ENCODE measurements at regions not wholly inside any gene's neighbourhood (a gene's known extent, or its start where the extent isn't known, plus 50 kb on each side); places are given as distances from the start of the nearest gene placed in this dataset.
A peak's percentile ranks its signal among the peaks of the same experiment; 100 is the strongest.
"Not testable (repeated sequence)": the region's sequence is repeated elsewhere in the genome, so short reads cannot be mapped to it uniquely, and the experiment has no call there.

DNA sequence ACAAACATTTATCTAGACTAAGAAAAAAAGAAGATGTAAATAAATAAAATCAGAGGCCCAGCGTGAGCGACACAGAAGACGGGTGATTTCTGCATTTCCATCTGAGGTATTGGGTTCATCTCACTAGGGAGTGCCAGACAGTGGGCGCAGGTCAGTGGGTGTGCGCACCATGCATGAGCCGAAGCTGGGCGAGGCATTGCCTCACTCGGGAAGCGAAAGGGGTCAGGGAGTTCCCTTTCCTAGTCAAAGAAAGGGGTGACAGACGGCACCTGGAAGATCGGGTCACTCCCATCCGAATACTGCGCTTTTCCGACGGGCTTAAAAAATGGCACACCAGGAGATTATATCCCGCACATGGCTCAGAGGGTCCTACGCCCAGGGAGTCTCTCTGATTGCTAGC, 79.5 kb upstream of the ABCD2 start:
- not testable (repeated sequence) for DNase-seq (ENCODE audit: low read depth, low spot score); H3K4me1 Mint-ChIP-seq; H3K27ac Mint-ChIP-seq (ENCODE audit: unreplicated experiment); H3K27me3 Mint-ChIP-seq (ENCODE audit: low read depth); H3K4me3 Mint-ChIP-seq; H3K36me3 Mint-ChIP-seq (ENCODE audit: low read depth)
- H3K9me3 Mint-ChIP-seq = peaks cover 13% of the 10 kb centered on the region

DNA sequence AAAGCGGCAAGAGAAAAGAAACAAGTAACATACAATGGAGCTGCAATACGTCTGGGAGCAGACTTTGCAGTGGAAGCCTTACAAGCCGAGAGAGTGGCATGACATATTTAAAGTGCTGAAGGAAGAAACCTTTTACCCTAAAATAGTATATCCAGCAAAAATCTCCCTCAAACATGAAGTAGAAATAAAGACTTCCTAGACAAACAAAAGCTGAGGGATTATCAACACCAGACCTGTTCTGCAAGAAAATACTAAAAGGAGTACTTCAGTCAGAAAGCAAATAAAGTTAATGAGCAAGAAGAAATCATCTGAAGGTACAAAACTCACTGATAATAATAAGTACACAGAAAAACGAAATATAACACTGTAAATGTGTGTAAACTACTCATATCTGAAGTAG, 77.5 kb upstream of the ABCD2 start:
- Mint-ChIP-seq H3K27me3 (ENCODE audit: low read depth) (no peaks in the 10 kb centered on the region), H3K36me3 (ENCODE audit: low read depth) (no peaks in the 10 kb centered on the region), H3K4me3 (no peak overlapping the region), H3K4me1 (no peaks in the 10 kb centered on the region), H3K27ac (ENCODE audit: unreplicated experiment) (no peak overlapping the region), H3K9me3 (peaks cover 13% of the 10 kb centered on the region)
- DNase-seq (ENCODE audit: low read depth, low spot score) = no peak
- TF ChIP-seq, protein P1, sequence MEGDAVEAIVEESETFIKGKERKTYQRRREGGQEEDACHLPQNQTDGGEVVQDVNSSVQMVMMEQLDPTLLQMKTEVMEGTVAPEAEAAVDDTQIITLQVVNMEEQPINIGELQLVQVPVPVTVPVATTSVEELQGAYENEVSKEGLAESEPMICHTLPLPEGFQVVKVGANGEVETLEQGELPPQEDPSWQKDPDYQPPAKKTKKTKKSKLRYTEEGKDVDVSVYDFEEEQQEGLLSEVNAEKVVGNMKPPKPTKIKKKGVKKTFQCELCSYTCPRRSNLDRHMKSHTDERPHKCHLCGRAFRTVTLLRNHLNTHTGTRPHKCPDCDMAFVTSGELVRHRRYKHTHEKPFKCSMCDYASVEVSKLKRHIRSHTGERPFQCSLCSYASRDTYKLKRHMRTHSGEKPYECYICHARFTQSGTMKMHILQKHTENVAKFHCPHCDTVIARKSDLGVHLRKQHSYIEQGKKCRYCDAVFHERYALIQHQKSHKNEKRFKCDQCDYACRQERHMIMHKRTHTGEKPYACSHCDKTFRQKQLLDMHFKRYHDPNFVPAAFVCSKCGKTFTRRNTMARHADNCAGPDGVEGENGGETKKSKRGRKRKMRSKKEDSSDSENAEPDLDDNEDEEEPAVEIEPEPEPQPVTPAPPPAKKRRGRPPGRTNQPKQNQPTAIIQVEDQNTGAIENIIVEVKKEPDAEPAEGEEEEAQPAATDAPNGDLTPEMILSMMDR (conservative IDR thresholded peaks at IDR 0.05) = no peak

DNA sequence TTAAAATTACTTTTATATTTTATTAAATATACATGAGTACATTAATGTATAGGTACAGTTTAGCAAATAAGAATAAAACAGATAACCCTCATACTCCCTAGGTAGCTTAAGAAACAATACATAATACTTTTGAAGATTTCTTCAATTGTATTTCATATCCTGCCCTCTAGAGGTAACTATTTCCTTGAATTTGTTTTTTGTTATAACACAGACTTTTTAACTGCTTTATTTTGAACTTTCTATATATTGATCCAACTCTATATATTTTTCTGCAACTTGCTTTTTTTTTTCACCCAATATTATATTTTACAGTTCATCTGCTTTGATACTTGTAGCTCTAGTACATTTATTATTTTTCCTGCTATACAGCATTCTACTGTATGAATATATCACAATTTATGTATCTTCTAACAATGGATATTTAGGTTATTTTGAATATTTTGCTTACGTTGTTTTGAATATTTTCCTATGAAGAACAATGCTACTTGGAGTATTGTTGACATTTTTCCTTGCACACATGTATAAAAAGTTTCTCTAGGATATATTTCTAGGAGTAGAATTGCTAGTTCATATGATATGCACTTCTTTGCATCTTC, 72.8 kb upstream of the ABCD2 start:
- TF ChIP-seq, protein P1 (conservative IDR thresholded peaks at IDR 0.05) = peak; percentile 68
- Mint-ChIP-seq H3K4me1 (no peaks in the 10 kb centered on the region), H3K36me3 (ENCODE audit: low read depth) (no peaks in the 10 kb centered on the region), H3K4me3 (no peak overlapping the region), H3K9me3 (peaks cover 8% of the 10 kb centered on the region), H3K27ac (ENCODE audit: unreplicated experiment) (no peak overlapping the region), H3K27me3 (ENCODE audit: low read depth) (no peaks in the 10 kb centered on the region)
- DNase-seq (ENCODE audit: low read depth, low spot score) = no peak

DNA sequence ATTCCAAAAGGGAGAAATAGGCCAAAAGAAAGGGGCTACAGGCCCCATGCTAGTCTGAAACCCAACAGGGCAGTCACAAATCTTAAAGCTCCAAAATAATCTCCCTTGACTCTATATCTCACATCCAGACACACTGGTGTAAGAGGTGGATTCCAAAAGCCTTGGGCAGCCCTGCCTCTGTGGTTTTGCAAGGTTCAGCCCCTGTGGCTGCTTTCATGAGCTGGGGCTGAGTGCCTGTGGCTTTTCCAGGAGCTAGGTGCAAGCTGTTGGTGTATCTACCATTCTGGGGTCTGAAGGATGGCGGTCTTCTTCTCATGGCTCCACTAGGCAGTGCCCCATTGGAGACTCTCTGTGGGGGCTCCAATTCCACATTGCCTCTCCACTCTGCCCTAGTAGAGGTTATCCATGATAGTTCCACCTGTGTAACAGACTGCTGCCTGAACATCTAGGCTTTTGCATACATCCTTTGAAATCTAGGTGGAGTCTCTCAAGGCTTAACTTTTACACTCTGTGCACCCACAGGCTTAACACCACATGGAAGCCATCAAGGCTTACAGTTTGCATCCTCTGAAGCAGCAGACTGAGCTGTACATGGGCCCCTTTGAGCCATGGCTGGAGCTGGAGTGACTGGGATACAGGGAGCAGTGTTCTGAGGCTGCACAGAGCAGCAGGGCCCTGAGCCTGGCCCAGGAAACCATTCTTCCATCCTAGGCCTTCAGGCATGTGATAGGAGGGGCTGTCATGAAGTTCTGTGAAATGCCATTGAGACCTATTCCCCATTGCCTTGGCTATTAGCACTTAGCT, 66.5 kb upstream of the ABCD2 start:
- H3K27me3 Mint-ChIP-seq (ENCODE audit: low read depth) = no peaks in the 10 kb centered on the region
- H3K4me1 Mint-ChIP-seq = no peaks in the 10 kb centered on the region
- H3K36me3 Mint-ChIP-seq (ENCODE audit: low read depth) = no peaks in the 10 kb centered on the region
- H3K4me3 Mint-ChIP-seq = no peak overlapping the region
- DNase-seq (ENCODE audit: low read depth, low spot score) = no peak
- no peak overlapping the region for H3K27ac Mint-ChIP-seq (ENCODE audit: unreplicated experiment)
- H3K9me3 Mint-ChIP-seq = no peaks in the 10 kb centered on the region
- TF ChIP-seq, protein P1 (conservative IDR thresholded peaks at IDR 0.05) = no peak

DNA sequence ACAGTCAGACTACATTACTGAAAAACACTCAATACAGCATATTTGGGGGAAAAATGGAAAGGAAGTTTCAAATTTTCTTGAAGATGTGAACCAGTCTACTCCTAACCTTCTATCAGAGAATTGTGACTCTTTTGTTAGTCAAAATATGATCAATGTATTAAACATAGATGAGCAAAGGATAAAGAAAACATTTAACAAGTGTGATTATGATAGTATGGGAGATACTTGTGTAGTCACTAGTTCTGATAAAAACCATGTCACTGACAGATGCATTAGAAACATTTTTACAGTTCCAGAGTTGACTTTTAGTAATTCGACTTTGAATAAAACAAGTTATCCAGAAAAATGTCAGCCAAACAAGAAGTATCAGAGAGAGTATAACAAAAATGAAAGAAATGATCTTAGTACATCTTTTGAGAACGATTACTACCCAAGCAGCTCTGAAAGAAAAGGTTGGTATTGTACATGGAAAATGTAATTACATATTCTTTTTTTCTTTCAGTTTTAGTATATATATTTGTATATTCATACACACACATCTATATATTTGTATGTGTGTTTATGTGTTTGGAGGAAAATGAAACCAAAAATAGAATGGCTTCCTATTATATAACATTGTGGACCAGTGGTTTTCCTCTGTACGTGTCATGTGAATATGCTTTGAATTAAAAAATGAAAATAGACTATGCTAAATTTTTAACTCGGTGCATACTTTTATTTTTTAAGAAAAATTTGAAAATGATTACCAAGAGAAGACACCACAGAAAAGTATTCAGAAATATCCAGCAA, 63.3 kb upstream of the ABCD2 start:
- Mint-ChIP-seq H3K27me3 (ENCODE audit: low read depth) (no peaks in the 10 kb centered on the region), H3K9me3 (peaks cover 10% of the 10 kb centered on the region), H3K27ac (ENCODE audit: unreplicated experiment) (no peak overlapping the region)

More for the DNA sequence above, 63.3 kb upstream of the ABCD2 start:
- Mint-ChIP-seq H3K4me1 (no peaks in the 10 kb centered on the region), H3K36me3 (ENCODE audit: low read depth) (no peaks in the 10 kb centered on the region), H3K4me3 (no peak overlapping the region)
- TF ChIP-seq, protein P1 (conservative IDR thresholded peaks at IDR 0.05) = no peak
- no peak for DNase-seq (ENCODE audit: low read depth, low spot score)
